ENCODE measurements at regions not wholly inside any gene's neighbourhood (a gene's known extent, or its start where the extent isn't known, plus 50 kb on each side); places are given as distances from the start of the nearest gene placed in this dataset.

DNA sequence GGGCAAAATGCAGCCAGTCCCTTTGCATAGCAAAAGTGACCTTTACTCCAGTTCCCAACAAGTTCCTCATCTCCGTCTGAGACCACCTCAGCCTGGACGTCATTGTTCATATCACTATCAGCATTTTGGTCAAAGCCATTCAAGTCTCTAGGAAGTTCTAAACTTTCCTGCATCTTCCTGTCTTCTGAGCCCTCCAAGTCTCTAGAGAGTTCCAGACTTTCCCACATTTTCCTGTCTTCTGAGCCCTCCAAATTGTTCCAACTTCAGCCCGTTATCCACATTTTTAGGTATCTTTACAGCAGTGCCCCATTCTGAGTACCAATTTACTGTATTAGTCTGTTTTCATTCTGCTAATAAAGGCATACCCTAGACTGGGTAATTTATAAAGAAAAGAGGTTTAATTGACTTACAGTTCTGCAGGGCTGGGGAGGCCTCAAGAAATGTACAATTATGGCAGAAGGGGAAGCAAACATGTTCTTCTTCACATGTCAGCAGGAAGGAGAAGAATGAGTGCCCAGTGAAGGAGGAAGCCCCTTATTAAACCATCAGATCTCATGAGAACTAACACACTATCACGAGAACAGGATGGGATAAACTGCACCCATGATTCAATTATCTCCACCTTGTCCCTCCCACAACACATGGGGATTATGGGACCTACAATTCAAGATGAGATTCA, 123.7 kb downstream of the MYCN start:
- POLR2A ChIA-PET, result no interaction called here
- CTCF ChIA-PET, result no interaction called here
- DNase-seq (ENCODE audit: extremely low spot score), result no peak
- TF ChIP-seq SP1 (IDR thresholded peaks at IDR 0.05) (no peak), NFRKB (IDR thresholded peaks at IDR 0.05) (no peak), ELF4 (IDR thresholded peaks at IDR 0.05) (no peak), CTBP1 (IDR thresholded peaks at IDR 0.05; ENCODE audit: borderline replicate concordance) (no peak), L3MBTL2 (conservative IDR thresholded peaks at IDR 0.05) (no peak), FOXA1 (IDR thresholded peaks at IDR 0.05) (no peak), HDGF (IDR thresholded peaks at IDR 0.05; ENCODE audit: borderline replicate concordance) (no peak), SUZ12 (IDR thresholded peaks at IDR 0.05) (no peak), LEF1 (IDR thresholded peaks at IDR 0.05; ENCODE audit: borderline replicate concordance) (no peak), ARNT (IDR thresholded peaks at IDR 0.05) (no peak), ZNF384 (IDR thresholded peaks at IDR 0.05) (no peak), PKNOX1 (IDR thresholded peaks at IDR 0.05) (no peak), FOXM1 (IDR thresholded peaks at IDR 0.05; ENCODE audit: borderline replicate concordance) (no peak), TARDBP (IDR thresholded peaks at IDR 0.05) (no peak), FOXK2 (IDR thresholded peaks at IDR 0.05) (no peak)

GRCh38 chr2:16063251-16063850, 123.0 kb downstream of the MYCN start:
- DNase-seq (ENCODE audit: extremely low spot score), result no peak
- CTCF ChIA-PET, result no interaction called here
- TF ChIP-seq CTBP1 (IDR thresholded peaks at IDR 0.05; ENCODE audit: borderline replicate concordance) (no peak), FOXA1 (IDR thresholded peaks at IDR 0.05) (no peak), FOXK2 (IDR thresholded peaks at IDR 0.05) (no peak), SUZ12 (IDR thresholded peaks at IDR 0.05) (no peak), ELF4 (IDR thresholded peaks at IDR 0.05) (no peak), LEF1 (IDR thresholded peaks at IDR 0.05; ENCODE audit: borderline replicate concordance) (no peak), HDGF (IDR thresholded peaks at IDR 0.05; ENCODE audit: borderline replicate concordance) (no peak), TARDBP (IDR thresholded peaks at IDR 0.05) (no peak)
- POLR2A ChIA-PET, result no interaction called here

DNA sequence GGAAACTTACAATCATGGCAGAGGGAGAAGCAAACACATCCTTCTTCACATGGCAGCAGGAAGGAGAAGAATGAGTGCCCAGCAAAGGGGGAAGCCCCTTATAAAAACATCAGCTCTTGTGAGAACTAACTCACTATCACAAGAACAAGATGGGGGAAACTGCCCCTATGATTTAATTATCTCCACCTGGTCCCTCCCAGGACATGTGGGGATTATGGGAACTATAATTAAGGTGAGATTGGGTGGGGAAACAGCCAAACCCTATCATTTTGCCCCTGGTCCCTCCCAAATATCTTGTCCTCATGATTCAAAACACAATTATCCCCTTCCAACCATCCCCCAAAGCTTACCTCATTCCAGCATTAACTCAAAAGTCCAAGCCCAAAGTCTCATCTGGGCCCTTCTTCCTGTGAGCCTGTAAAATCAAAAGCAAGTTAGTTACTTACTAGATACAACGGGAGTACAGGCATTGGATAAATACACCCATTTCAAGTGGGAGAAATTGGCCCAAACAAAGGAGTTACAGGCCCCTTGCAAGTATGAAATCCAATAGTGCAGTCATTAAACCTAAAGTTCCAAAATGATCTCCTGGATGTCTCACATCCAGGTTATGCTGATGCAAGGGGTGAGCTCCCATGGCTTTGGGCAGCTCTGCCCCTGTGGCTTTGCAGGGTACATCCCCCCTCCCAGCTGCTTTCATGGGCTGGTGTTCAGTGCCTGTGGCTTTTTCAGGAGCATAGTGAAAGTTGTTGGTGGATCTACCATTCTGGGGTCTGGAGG, 122.3 kb downstream of the MYCN start:
- ChIA-PET POLR2A (no interaction called here), CTCF (no interaction called here)
- no peak for DNase-seq (ENCODE audit: extremely low spot score)
- TF ChIP-seq FOXM1 (IDR thresholded peaks at IDR 0.05; ENCODE audit: borderline replicate concordance) (no peak), CTBP1 (IDR thresholded peaks at IDR 0.05; ENCODE audit: borderline replicate concordance) (no peak), SP1 (IDR thresholded peaks at IDR 0.05) (no peak), ELF4 (IDR thresholded peaks at IDR 0.05) (no peak), NFRKB (IDR thresholded peaks at IDR 0.05) (no peak), ARNT (IDR thresholded peaks at IDR 0.05) (no peak)

DNA sequence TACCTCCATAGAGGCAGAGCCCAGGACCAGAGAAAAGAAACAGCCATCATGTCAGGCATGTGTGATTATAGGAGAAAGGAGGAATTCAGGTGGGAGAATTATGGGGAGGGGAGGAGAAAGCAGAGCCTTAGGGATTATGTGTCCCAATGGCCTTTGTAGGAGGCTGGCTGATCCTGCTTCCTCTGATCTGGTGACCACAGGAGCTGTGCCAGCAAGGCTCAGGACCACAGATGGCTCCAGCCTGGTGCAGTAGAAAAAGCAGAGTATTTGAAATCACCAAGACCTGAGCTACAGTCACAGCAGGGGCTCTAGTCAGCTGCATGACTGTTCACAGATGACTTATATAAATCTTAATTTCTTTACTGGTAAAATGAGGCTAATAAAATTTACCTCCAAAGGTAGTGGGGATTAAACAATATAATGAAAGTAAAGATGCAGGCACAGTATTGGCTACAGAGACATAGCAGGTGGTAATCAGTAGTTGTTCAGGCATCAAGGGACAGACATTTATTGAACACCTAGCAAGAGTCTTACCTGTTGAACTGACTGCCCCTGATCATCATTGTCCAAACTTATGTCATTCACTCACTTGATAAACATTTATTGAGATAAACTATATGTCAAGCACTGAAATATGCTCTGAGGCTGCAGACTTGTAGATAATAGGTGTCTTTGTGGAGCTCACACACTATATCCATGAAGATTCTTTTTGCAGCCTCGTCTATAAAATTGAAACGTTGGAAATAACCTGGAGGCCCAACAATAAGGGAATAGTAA, 121.3 kb downstream of the MYCN start:
- ChIA-PET CTCF (no interaction called here), POLR2A (no interaction called here)
- TF ChIP-seq BHLHE40 (IDR thresholded peaks at IDR 0.05; ENCODE audit: borderline replicate concordance) (no peak), ZNF384 (IDR thresholded peaks at IDR 0.05) (no peak), SP1 (IDR thresholded peaks at IDR 0.05) (no peak), FOXM1 (IDR thresholded peaks at IDR 0.05; ENCODE audit: borderline replicate concordance) (no peak), L3MBTL2 (conservative IDR thresholded peaks at IDR 0.05) (no peak), FOXK2 (IDR thresholded peaks at IDR 0.05) (no peak), ELF4 (IDR thresholded peaks at IDR 0.05) (no peak)
- no peak for DNase-seq (ENCODE audit: extremely low spot score)

- TF ChIP-seq L3MBTL2 (conservative IDR thresholded peaks at IDR 0.05), result no peak
- no peak for TF ChIP-seq FOXM1 (IDR thresholded peaks at IDR 0.05; ENCODE audit: borderline replicate concordance)
- TF ChIP-seq ELF4 (IDR thresholded peaks at IDR 0.05), result no peak
- TF ChIP-seq HDGF (IDR thresholded peaks at IDR 0.05; ENCODE audit: borderline replicate concordance), result no peak
- TF ChIP-seq SUZ12 (IDR thresholded peaks at IDR 0.05), result no peak
- no peak for TF ChIP-seq PKNOX1 (IDR thresholded peaks at IDR 0.05)
- TF ChIP-seq NFRKB (IDR thresholded peaks at IDR 0.05), result no peak
- TF ChIP-seq CTBP1 (IDR thresholded peaks at IDR 0.05; ENCODE audit: borderline replicate concordance), result no peak
- no peak for TF ChIP-seq ARNT (IDR thresholded peaks at IDR 0.05)
- no peak for TF ChIP-seq ZNF384 (IDR thresholded peaks at IDR 0.05)
- no peak for TF ChIP-seq TARDBP (IDR thresholded peaks at IDR 0.05)
- no peak for TF ChIP-seq FOXA1 (IDR thresholded peaks at IDR 0.05)
- no peak for TF ChIP-seq SP1 (IDR thresholded peaks at IDR 0.05)
- TF ChIP-seq FOXK2 (IDR thresholded peaks at IDR 0.05), result no peak
- no peak for TF ChIP-seq LEF1 (IDR thresholded peaks at IDR 0.05; ENCODE audit: borderline replicate concordance)
- TF ChIP-seq BHLHE40 (IDR thresholded peaks at IDR 0.05; ENCODE audit: borderline replicate concordance), result no peak
- ChIA-PET POLR2A (no interaction called here), CTCF (no interaction called here)
- DNase-seq (ENCODE audit: extremely low spot score), result no peak
Observed at GRCh38 chr2:16060936-16061338, 120.6 kb downstream of the MYCN start.
